Endodermal cell (in vitro differentiated cells): ENCODE measurements at regions not wholly inside any gene's neighbourhood (a gene's known extent, or its start where the extent isn't known, plus 50 kb on each side); places are given as distances from the start of the nearest gene placed in this dataset.

ENCODE experiments used
- DNase-seq: peaks from one replicate; pipeline ENCODE4 v3.0.0-alpha.2; 2017
- H3K27ac ChIP-seq: 2 replicates; pipeline ENCODE4 v1.5.1; 2013; ENCODE audit warnings: mild to moderate bottlenecking, low read depth, low read length, moderate library complexity
- H3K27me3 ChIP-seq: 2 replicates; pipeline ENCODE4 v1.6.1; 2013; ENCODE audit warnings: mild to moderate bottlenecking, low read length, moderate library complexity; ENCODE audit not compliant: insufficient read depth, control insufficient read depth, poor library complexity, severe bottlenecking
- H3K36me3 ChIP-seq: 2 replicates; pipeline ENCODE4 v1.7.0; 2013; ENCODE audit warnings: mild to moderate bottlenecking, low read length, moderate library complexity; ENCODE audit not compliant: control insufficient read depth, insufficient read depth
- H3K4me1 ChIP-seq: one replicate; pipeline ENCODE4 v1.7.0; 2013; ENCODE audit warnings: low read length; ENCODE audit not compliant: control insufficient read depth, insufficient read depth
- H3K4me3 ChIP-seq: 2 replicates; pipeline ENCODE4 v1.5.1; 2013; ENCODE audit warnings: mild to moderate bottlenecking, low read length, moderate library complexity
- H3K9ac ChIP-seq: 2 replicates; pipeline ENCODE4 v1.6.1; 2013; ENCODE audit warnings: mild to moderate bottlenecking, low read length, moderate library complexity; ENCODE audit not compliant: poor library complexity, severe bottlenecking; ENCODE audit errors: extremely low read depth
- H3K9me3 ChIP-seq: 2 replicates; pipeline ENCODE4 v1.6.1; 2013; ENCODE audit warnings: mild to moderate bottlenecking, low read length, moderate library complexity; ENCODE audit not compliant: control insufficient read depth
- H3K27ac Mint-ChIP-seq: 2 replicates; pipeline ENCODE4 v1.8.0; 2020; ENCODE audit warnings: mixed read lengths
- H3K27me3 Mint-ChIP-seq: 2 replicates; pipeline ENCODE4 v1.8.0; 2021; ENCODE audit warnings: mild to moderate bottlenecking, mixed read lengths; ENCODE audit not compliant: insufficient read depth
- H3K36me3 Mint-ChIP-seq: 2 replicates; pipeline ENCODE4 v1.8.0; 2020; ENCODE audit warnings: low read depth, mixed read lengths
- H3K4me1 Mint-ChIP-seq: 2 replicates; pipeline ENCODE4 v1.8.0; 2020; ENCODE audit warnings: mixed read lengths
- H3K4me3 Mint-ChIP-seq: 2 replicates; pipeline ENCODE4 v1.8.0; 2020; ENCODE audit warnings: mild to moderate bottlenecking, moderate library complexity, mixed read lengths
- H3K9me3 Mint-ChIP-seq: 2 replicates; pipeline ENCODE4 v1.8.0; 2020; ENCODE audit warnings: mild to moderate bottlenecking, mixed read lengths
- WGBS, 2 experiments: methylation state at CpG; one replicate each; pipeline versions ENCODE4 v1.1.5 to v1.1.7; 2013; ENCODE audit warnings: missing lambda C conversion rate in 2 of 2, mixed read lengths in 1 of 2; ENCODE audit not compliant: insufficient coverage in 1 of 2, insufficient read length in 1 of 2; 5-methylcytosine and 5-hydroxymethylcytosine counted together
- TF ChIP-seq, protein P1 (sequence below): fragments of 200-600 bp; sonication (generic); conservative IDR thresholded peaks from 2 replicates; pipeline ENCODE4 v1.5.0; 2021; ENCODE audit warnings: antibody characterized with exemption, mild to moderate bottlenecking

DNA sequence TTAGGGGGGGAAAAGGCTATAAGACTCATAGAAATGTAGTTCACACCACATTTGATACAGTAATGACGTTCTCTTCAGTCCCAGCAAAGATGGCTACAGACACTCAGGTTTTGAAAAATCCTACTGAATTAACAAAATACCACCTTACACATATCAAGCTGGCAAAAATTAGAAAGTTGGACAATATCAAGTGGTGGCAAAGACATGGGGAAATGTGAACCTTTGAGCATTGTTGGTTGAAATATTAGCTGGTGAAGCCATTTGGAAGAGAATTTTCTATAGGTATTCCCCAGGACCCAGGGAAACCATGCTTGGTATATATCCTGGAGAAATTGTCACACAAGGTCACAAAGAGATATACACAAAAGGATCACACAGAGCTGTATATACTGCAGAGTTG lies 163.0 kb downstream of the ADSS2 start:
- no peak overlapping the region for H3K4me3 Mint-ChIP-seq
- H3K9me3 Mint-ChIP-seq, result peaks cover 7% of the 10 kb centered on the region
- H3K4me1 ChIP-seq, result no peaks in the 10 kb centered on the region
- no peak for DNase-seq
- H3K27ac ChIP-seq, result no peak overlapping the region
- H3K36me3 ChIP-seq, result no peaks in the 10 kb centered on the region
- no peaks in the 10 kb centered on the region for H3K4me1 Mint-ChIP-seq
- H3K9ac ChIP-seq, result no peak overlapping the region
- 95% methylated on average over 1 of the region's 1 CpG; no CpG with 5 or more reads in 1 of the 2 experiments for WGBS, 2 experiments
- no peak overlapping the region for H3K27ac Mint-ChIP-seq
- H3K36me3 Mint-ChIP-seq, result no peaks in the 10 kb centered on the region
- no peak overlapping the region for H3K4me3 ChIP-seq
- no peaks in the 10 kb centered on the region for H3K27me3 Mint-ChIP-seq
- TF ChIP-seq, protein P1, sequence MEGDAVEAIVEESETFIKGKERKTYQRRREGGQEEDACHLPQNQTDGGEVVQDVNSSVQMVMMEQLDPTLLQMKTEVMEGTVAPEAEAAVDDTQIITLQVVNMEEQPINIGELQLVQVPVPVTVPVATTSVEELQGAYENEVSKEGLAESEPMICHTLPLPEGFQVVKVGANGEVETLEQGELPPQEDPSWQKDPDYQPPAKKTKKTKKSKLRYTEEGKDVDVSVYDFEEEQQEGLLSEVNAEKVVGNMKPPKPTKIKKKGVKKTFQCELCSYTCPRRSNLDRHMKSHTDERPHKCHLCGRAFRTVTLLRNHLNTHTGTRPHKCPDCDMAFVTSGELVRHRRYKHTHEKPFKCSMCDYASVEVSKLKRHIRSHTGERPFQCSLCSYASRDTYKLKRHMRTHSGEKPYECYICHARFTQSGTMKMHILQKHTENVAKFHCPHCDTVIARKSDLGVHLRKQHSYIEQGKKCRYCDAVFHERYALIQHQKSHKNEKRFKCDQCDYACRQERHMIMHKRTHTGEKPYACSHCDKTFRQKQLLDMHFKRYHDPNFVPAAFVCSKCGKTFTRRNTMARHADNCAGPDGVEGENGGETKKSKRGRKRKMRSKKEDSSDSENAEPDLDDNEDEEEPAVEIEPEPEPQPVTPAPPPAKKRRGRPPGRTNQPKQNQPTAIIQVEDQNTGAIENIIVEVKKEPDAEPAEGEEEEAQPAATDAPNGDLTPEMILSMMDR, result no peak
- H3K27me3 ChIP-seq, result no peaks in the 10 kb centered on the region
- H3K9me3 ChIP-seq, result peaks cover 4% of the 10 kb centered on the region

DNA sequence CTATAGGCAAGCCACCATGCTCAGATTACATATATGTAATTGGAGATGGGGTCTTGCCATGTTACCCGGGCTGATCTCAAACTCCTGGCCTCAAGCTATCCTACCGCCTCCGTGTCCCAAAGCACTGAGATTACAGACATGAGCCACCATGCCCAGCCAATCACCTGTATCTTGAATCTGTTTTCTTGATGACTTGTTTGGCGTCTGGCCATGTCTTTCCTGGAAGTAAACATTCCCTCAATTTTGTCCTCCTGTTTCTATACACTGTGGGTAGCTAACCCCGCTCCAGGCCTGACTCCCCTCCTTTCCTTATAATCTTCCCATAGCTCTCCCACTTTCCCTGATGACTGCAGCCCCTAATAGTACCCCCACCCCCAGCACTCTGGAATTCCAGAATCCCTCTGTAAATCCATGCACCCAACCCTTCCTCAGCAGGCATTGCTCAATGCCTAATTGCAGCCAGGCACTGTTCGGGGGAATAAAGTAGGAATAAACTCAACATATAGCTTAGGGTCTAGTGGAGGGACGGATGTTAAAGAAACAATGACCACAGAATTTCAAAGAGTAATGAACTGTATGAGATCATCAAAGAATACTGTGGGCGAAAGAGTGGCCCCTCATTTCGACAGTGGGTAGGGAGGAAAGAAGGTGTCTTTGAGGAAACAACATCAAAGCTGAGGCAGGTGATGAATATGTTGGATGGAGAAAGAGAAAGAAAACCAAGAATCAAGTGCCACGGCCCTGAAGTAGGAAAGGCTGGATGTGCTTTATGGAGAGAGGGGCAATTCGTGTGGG lies 161.5 kb downstream of the ADSS2 start:
- DNase-seq, result no peak
- H3K27ac Mint-ChIP-seq, result no peak overlapping the region
- H3K4me3 ChIP-seq, result no peak overlapping the region
- H3K4me1 ChIP-seq, result no peaks in the 10 kb centered on the region
- H3K27me3 Mint-ChIP-seq, result no peaks in the 10 kb centered on the region
- no peak overlapping the region for H3K27ac ChIP-seq
- H3K36me3 ChIP-seq, result no peaks in the 10 kb centered on the region
- no peak overlapping the region for H3K4me3 Mint-ChIP-seq
- H3K36me3 Mint-ChIP-seq, result no peaks in the 10 kb centered on the region
- no peaks in the 10 kb centered on the region for H3K4me1 Mint-ChIP-seq
- H3K9me3 Mint-ChIP-seq, result peaks cover 7% of the 10 kb centered on the region
- H3K9me3 ChIP-seq, result peaks cover 4% of the 10 kb centered on the region
- WGBS, 2 experiments, result 92 to 96% methylated on average over 9 to 11 of the region's 11 CpGs
- TF ChIP-seq, protein P1, result no peak
- H3K27me3 ChIP-seq, result no peaks in the 10 kb centered on the region
- H3K9ac ChIP-seq, result no peak overlapping the region

DNA sequence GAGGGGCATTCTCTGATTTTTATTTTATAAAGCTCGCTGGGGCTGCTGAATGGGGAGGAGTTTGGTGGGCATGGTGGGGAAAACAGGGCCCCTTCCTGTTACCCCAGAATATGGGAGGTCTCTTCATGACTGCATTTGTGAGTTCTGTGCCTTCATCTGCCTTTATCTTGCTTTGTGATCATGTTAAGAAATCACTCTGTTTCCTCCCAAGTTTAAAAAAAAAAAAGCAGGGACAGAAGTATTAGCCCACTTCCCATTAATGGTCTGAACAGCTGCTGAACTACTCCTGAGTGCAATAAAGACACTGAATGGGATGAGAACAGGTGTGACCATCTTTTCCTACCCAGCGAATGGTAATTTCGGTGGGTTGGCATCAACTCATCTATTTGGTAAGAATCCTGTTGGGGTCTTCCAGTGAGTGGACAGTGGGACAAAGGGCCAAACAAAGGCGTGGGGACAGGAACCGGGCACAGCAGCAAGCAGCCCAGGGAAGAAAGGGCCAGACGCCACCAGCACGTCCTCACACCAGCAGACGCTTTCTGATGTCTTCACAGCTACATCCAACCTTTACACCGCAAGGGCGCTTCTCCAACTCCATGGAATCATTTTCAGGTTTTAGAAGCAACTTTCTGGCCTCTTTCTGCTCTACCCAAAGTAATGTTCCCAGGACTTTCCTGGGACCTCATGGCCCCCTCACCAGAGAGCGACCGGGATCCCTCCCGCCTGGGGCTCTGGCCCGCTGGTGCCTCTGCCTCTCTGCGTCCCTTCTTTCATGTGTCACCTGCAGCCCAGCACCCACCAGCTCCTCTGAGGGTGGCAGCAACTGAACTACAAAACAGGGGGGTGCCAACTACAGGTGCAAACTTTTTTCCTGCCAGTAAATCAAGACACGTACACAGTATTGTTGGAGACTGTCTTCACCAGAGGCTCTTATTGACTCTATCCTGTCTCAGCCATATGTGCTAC lies 160.2 kb downstream of the ADSS2 start:
- no peak overlapping the region for H3K4me3 Mint-ChIP-seq

More for the DNA sequence above, 160.2 kb downstream of the ADSS2 start:
- no peak overlapping the region for H3K9ac ChIP-seq
- no peak overlapping the region for H3K27ac ChIP-seq
- peaks cover 6% of the 10 kb centered on the region for H3K9me3 Mint-ChIP-seq
- no peaks in the 10 kb centered on the region for H3K36me3 ChIP-seq
- H3K9me3 ChIP-seq, result peaks cover 4% of the 10 kb centered on the region
- TF ChIP-seq, protein P1, result no peak
- no peaks in the 10 kb centered on the region for H3K27me3 ChIP-seq
- no peak overlapping the region for H3K4me3 ChIP-seq
- 92 to 98% methylated on average over 14 to 16 of the region's 16 CpGs for WGBS, 2 experiments
- H3K27ac Mint-ChIP-seq, result no peak overlapping the region
- no peaks in the 10 kb centered on the region for H3K36me3 Mint-ChIP-seq
- DNase-seq, result no peak
- H3K27me3 Mint-ChIP-seq, result no peaks in the 10 kb centered on the region
- H3K4me1 ChIP-seq, result no peaks in the 10 kb centered on the region
- no peaks in the 10 kb centered on the region for H3K4me1 Mint-ChIP-seq
